HCT116 (cell line): ENCODE measurements at regions not wholly inside any gene's neighbourhood (a gene's known extent, or its start where the extent isn't known, plus 50 kb on each side); places are given as distances from the start of the nearest gene placed in this dataset.

Source experiments
- CTCF ChIP-seq, 3 experiments: fragments of 200-600 bp in 1 of 3; sonication (generic) in 1 of 3; IDR thresholded peaks in 2 of 3; conservative IDR thresholded peaks in 1 of 3; 2 replicates each; pipeline ENCODE4 v1.5.1; 2012 to 2017; ENCODE audit warnings: low read depth in 2 of 3, low read length in 2 of 3, antibody characterized with exemption in 1 of 3, borderline replicate concordance in 1 of 3, control low read depth in 1 of 3, mild to moderate bottlenecking in 1 of 3, mixed read lengths in 1 of 3, mixed run types in 1 of 3, moderate library complexity in 1 of 3; ENCODE audit not compliant: insufficient read depth in 1 of 3
- POLR2A ChIP-seq: IDR thresholded peaks from 2 replicates; pipeline ENCODE4 v1.7.0; 2011; ENCODE audit warnings: borderline replicate concordance; ENCODE audit not compliant: insufficient read depth, insufficient read length; ENCODE audit errors: extremely low read depth
- POLR2AphosphoS5 ChIP-seq: IDR thresholded peaks from 2 replicates; pipeline ENCODE4 v1.6.1; 2011; ENCODE audit warnings: mild to moderate bottlenecking, low read depth, low read length, moderate library complexity
- TF ChIP-seq, protein P1 (sequence below): IDR thresholded peaks from 2 replicates; pipeline ENCODE4 v1.6.1; 2012; ENCODE audit warnings: low read depth

- no peak for TF ChIP-seq CTCF (IDR thresholded peaks at IDR 0.05 in 2 of 3, conservative IDR thresholded peaks at IDR 0.05 in 1 of 3; ENCODE audit: borderline replicate concordance in 1 of 3, insufficient read depth in 1 of 3, low read depth in 2 of 3, low read length in 2 of 3)
- TF ChIP-seq POLR2AphosphoS5: no peak
- TF ChIP-seq POLR2A: no peak
- TF ChIP-seq, protein P1, sequence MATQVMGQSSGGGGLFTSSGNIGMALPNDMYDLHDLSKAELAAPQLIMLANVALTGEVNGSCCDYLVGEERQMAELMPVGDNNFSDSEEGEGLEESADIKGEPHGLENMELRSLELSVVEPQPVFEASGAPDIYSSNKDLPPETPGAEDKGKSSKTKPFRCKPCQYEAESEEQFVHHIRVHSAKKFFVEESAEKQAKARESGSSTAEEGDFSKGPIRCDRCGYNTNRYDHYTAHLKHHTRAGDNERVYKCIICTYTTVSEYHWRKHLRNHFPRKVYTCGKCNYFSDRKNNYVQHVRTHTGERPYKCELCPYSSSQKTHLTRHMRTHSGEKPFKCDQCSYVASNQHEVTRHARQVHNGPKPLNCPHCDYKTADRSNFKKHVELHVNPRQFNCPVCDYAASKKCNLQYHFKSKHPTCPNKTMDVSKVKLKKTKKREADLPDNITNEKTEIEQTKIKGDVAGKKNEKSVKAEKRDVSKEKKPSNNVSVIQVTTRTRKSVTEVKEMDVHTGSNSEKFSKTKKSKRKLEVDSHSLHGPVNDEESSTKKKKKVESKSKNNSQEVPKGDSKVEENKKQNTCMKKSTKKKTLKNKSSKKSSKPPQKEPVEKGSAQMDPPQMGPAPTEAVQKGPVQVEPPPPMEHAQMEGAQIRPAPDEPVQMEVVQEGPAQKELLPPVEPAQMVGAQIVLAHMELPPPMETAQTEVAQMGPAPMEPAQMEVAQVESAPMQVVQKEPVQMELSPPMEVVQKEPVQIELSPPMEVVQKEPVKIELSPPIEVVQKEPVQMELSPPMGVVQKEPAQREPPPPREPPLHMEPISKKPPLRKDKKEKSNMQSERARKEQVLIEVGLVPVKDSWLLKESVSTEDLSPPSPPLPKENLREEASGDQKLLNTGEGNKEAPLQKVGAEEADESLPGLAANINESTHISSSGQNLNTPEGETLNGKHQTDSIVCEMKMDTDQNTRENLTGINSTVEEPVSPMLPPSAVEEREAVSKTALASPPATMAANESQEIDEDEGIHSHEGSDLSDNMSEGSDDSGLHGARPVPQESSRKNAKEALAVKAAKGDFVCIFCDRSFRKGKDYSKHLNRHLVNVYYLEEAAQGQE: no peak
Observed at GRCh38 chr3:16113704-16114103, 60.8 kb upstream of the GALNT15 start.
